Fibroblast of the aortic adventitia (primary cell): ENCODE measurements at regions not wholly inside any gene's neighbourhood (a gene's known extent, or its start where the extent isn't known, plus 50 kb on each side); places are given as distances from the start of the nearest gene placed in this dataset.

ENCODE experiments used
- DNase-seq: peaks from one replicate; pipeline ENCODE4 v3.0.0-alpha.2; 2010; ENCODE audit warnings: low read depth
- H3K4me3 ChIP-seq: 2 replicates; pipeline ENCODE4 v1.5.1; 2011; ENCODE audit warnings: low read depth, mild to moderate bottlenecking, control low read depth, low read length, moderate library complexity
- CTCF ChIP-seq: IDR thresholded peaks from 2 replicates; pipeline ENCODE4 v1.5.1; 2011; ENCODE audit warnings: mild to moderate bottlenecking, low read length, control low read depth, inconsistent platforms; ENCODE audit not compliant: insufficient read depth

- DNase-seq, result no peak
- no peak for TF ChIP-seq CTCF
- H3K4me3 ChIP-seq, result no peak overlapping the region
These were observed 116.2 kb upstream of the ATP1A1 start for GRCh38 chr1:116256875-116257274.

GRCh38 chr1:116257341-116257767, 115.7 kb upstream of the ATP1A1 start:
- no peak overlapping the region for H3K4me3 ChIP-seq
- no peak for DNase-seq
- TF ChIP-seq CTCF, result no peak

- no peak overlapping the region for H3K4me3 ChIP-seq
- no peak for TF ChIP-seq CTCF
- no peak for DNase-seq
These were observed 115.2 kb upstream of the ATP1A1 start for GRCh38 chr1:116257836-116258235.

- no peak overlapping the region for H3K4me3 ChIP-seq
- no peak for DNase-seq
- no peak for TF ChIP-seq CTCF
These were observed 114.2 kb upstream of the ATP1A1 start for GRCh38 chr1:116258668-116259419.

- no peak for DNase-seq
- no peak overlapping the region for H3K4me3 ChIP-seq
- no peak for TF ChIP-seq CTCF
These were observed 113.4 kb upstream of the ATP1A1 start for GRCh38 chr1:116259663-116260062.

- TF ChIP-seq CTCF, result no peak
- H3K4me3 ChIP-seq, result no peak overlapping the region
- no peak for DNase-seq
These were observed 112.9 kb upstream of the ATP1A1 start for GRCh38 chr1:116260115-116260514.

GRCh38 chr1:116260621-116261020, 112.4 kb upstream of the ATP1A1 start:
- no peak for TF ChIP-seq CTCF
- no peak for DNase-seq
- no peak overlapping the region for H3K4me3 ChIP-seq
